ENCODE measurements at regions not wholly inside any gene's neighbourhood (a gene's known extent, or its start where the extent isn't known, plus 50 kb on each side); places are given as distances from the start of the nearest gene placed in this dataset.

- no peak overlapping the region for H4K5ac ChIP-seq (ENCODE audit: insufficient read length, low read depth, low read length)
- no peaks in the 10 kb centered on the region for H3K4me1 ChIP-seq (replicated peaks in 1 of 4; ENCODE audit: control insufficient read depth in 3 of 4, insufficient read depth in 4 of 4, low read length in 3 of 4)
Observed at GRCh38 chr6:66499851-66500250, 792.8 kb upstream of the EYS start.

More at GRCh38 chr6:66499851-66500250, 792.8 kb upstream of the EYS start:
- no peak overlapping the region for H3K18ac ChIP-seq (ENCODE audit: extremely low read depth, low read length)
- no peaks in the 10 kb centered on the region; the same call in 1 of the 2 replicates for H3K23me2 ChIP-seq (ENCODE audit: low read depth, low read length)
- no peak overlapping the region for H2BK15ac ChIP-seq (ENCODE audit: low read length)
- H2AK5ac ChIP-seq (ENCODE audit: low read depth, low read length), result no peak overlapping the region
- 95% methylated on average over 2 of the region's 2 CpGs; no CpG with 5 or more reads in 1 of the 2 experiments for WGBS, 2 experiments (ENCODE audit: extremely low coverage in 1 of 2, insufficient coverage in 1 of 2, insufficient read length in 1 of 2, insufficient replicate concordance in 2 of 2, low coverage in 1 of 2, low lambda C conversion rate in 2 of 2, missing lambda C conversion rate in 1 of 2)
- no peak overlapping the region for H3K56ac ChIP-seq (replicated peaks; ENCODE audit: insufficient read length, low read depth, low read length)
- H3K27ac ChIP-seq (ENCODE audit: low read depth, low read length), result no peak overlapping the region
- no peaks in the 10 kb centered on the region for H3K79me2 ChIP-seq (ENCODE audit: control insufficient read depth in 1 of 2, insufficient read depth in 2 of 2, low read length in 2 of 2)
- no peak overlapping the region for H2BK5ac ChIP-seq (ENCODE audit: low read depth, low read length)
- DNase-seq (ENCODE audit: low read depth in 1 of 2, low spot score in 2 of 2) (no peak), FAIRE-seq (no peak)
- ChIA-PET POLR2A (ENCODE audit: partially characterized antibody) (no interaction called here), CTCF (ENCODE audit: partially characterized antibody) (no interaction called here)
- no peak overlapping the region for H3K23ac ChIP-seq (ENCODE audit: insufficient read length)
- no peaks in the 10 kb centered on the region for H3K9me3 ChIP-seq (ENCODE audit: insufficient read depth in 2 of 2, low read depth in 1 of 2, low read length in 1 of 2)
- H3K4me2 ChIP-seq (ENCODE audit: insufficient read depth in 1 of 2, low read depth in 2 of 2, low read length in 2 of 2), result no peak overlapping the region
- no peak overlapping the region for H4K91ac ChIP-seq (replicated peaks; ENCODE audit: insufficient read length, low read length)
- no peaks in the 10 kb centered on the region for H3K27me3 ChIP-seq (replicated peaks in 1 of 4; ENCODE audit: control insufficient read depth in 3 of 4, extremely low read depth in 1 of 4, insufficient read depth in 3 of 4, low read length in 3 of 4)
- H3K4me3 ChIP-seq (ENCODE audit: extremely low read depth in 1 of 4, insufficient read depth in 2 of 4, low read depth in 3 of 4, low read length in 4 of 4), result no peak overlapping the region
- H2BK120ac ChIP-seq (replicated peaks; ENCODE audit: low read depth, low read length), result no peak overlapping the region
- H4K8ac ChIP-seq (ENCODE audit: extremely low read depth, insufficient read depth, low read length), result no peak overlapping the region
- no peaks in the 10 kb centered on the region for H3K79me1 ChIP-seq (ENCODE audit: low read depth, low read length)
- H3K4ac ChIP-seq (replicated peaks; ENCODE audit: insufficient read length, low read depth, low read length), result no peak overlapping the region
- no peak overlapping the region for H3K9ac ChIP-seq (replicated peaks in 1 of 4; ENCODE audit: extremely low read depth in 1 of 4, low read depth in 3 of 4, low read length in 3 of 4)
- TF ChIP-seq KDM5A (IDR thresholded peaks at IDR 0.05; ENCODE audit: low read length) (no peak), ASH2L (IDR thresholded peaks at IDR 0.05; ENCODE audit: low read length) (no peak), CTCF (IDR thresholded peaks at IDR 0.05; ENCODE audit: control extremely low read depth in 1 of 3, insufficient read depth in 1 of 3, low read depth in 1 of 3, low read length in 3 of 3) (no peak), NANOG (IDR thresholded peaks at IDR 0.05; ENCODE audit: insufficient read depth, low read depth, low read length, poor library complexity, severe bottlenecking) (no peak), BCL11A (IDR thresholded peaks at IDR 0.05; ENCODE audit: low read depth in 2 of 2, low read length in 2 of 2) (no peak), BACH1 (IDR thresholded peaks at IDR 0.05; ENCODE audit: low read length) (no peak), TBP (IDR thresholded peaks at IDR 0.05; ENCODE audit: low read depth, low read length) (no peak), BRCA1 (IDR thresholded peaks at IDR 0.05; ENCODE audit: low read depth, low read length) (no peak), EP300 (IDR thresholded peaks at IDR 0.05; ENCODE audit: borderline replicate concordance in 1 of 2, low read depth in 2 of 2, low read length in 2 of 2) (no peak), RFX5 (IDR thresholded peaks at IDR 0.05; ENCODE audit: borderline replicate concordance, low read depth, low read length) (no peak), CBX5 (IDR thresholded peaks at IDR 0.05; ENCODE audit: low read depth, low read length) (no peak), JUND (IDR thresholded peaks at IDR 0.05; ENCODE audit: low read length) (no peak)
- no peaks in the 10 kb centered on the region for H3K36me3 ChIP-seq (ENCODE audit: control insufficient read depth in 2 of 4, insufficient read depth in 4 of 4, low read length in 3 of 4)
- H2AFZ ChIP-seq (ENCODE audit: low read length), result no peak overlapping the region
- no peak overlapping the region for H3K14ac ChIP-seq (ENCODE audit: insufficient read length)
- no peak overlapping the region for H2BK20ac ChIP-seq (ENCODE audit: low read length)
- no peaks in the 10 kb centered on the region for H4K20me1 ChIP-seq (replicated peaks in 1 of 2; ENCODE audit: control insufficient read depth in 1 of 2, insufficient read depth in 2 of 2, low read length in 2 of 2)
- no peak overlapping the region for H2BK12ac ChIP-seq (ENCODE audit: low read depth, low read length)

All from H1 (cell line).